Tibial artery (tissue), 4 donors: ENCODE measurements at regions not wholly inside any gene's neighbourhood (a gene's known extent, or its start where the extent isn't known, plus 50 kb on each side); places are given as distances from the start of the nearest gene placed in this dataset.

Experiments
- DNase-seq, 2 donors: peaks; one replicate each; pipeline ENCODE4 v3.0.0-alpha.2; 2019
- H3K27ac ChIP-seq, 2 donors: fragments of 200-600 bp; sonication (generic) in 1 of 2; 1 replicate in 1 of 2; 2 replicates in 1 of 2; pipeline ENCODE4 v1.5.1; 2018 to 2019; ENCODE audit warnings: mild to moderate bottlenecking in 1 of 2
- H3K27me3 ChIP-seq, 2 donors: fragments of 200-600 bp; sonication (generic) in 1 of 2; one replicate each; pipeline versions ENCODE4 v1.5.1 to v1.6.0; 2016 to 2019
- H3K36me3 ChIP-seq, 3 donors: fragments of 200-600 bp; sonication (generic) in 2 of 3; one replicate each; pipeline ENCODE4 v1.5.1; 2016 to 2019; ENCODE audit warnings: mild to moderate bottlenecking in 2 of 3
- H3K4me1 ChIP-seq, 4 donors: fragments of 200-600 bp; sonication (generic) in 2 of 4; 1 replicate in 3 of 4; 2 replicates in 1 of 4; pipeline ENCODE4 v1.5.1; 2016 to 2019
- H3K4me3 ChIP-seq, 2 donors: fragments of 200-600 bp; sonication (generic) in 1 of 2; 1 replicate in 1 of 2; 2 replicates in 1 of 2; pipeline ENCODE4 v1.5.1; 2018 to 2019; ENCODE audit warnings: mild to moderate bottlenecking in 2 of 2
- H3K9me3 ChIP-seq, 3 donors: fragments of 200-600 bp; sonication (generic) in 1 of 3; one replicate each; pipeline ENCODE4 v1.5.1; 2016 to 2019
- intact Hi-C: fragments of 100-400 bp; cut with DNase I; formaldehyde crosslinking; loops from one replicate; pipeline ENCODE4 v1.15.0; 2023; ENCODE audit warnings: low total_unique reads
- TF ChIP-seq, protein P1 (sequence below), 2 experiments: fragments of 200-600 bp in 1 of 2; fragments of 450-650 bp in 1 of 2; IDR thresholded peaks; one replicate each; pipeline ENCODE4 v1.5.1; 2017 to 2019; ENCODE audit warnings: antibody characterized with exemption in 2 of 2, mild to moderate bottlenecking in 1 of 2, moderate library complexity in 1 of 2

GRCh38 chr10:78744491-78745090 is 324.2 kb upstream of the ZMIZ1 start:
- no peak overlapping the region for H3K4me3 ChIP-seq
- intact Hi-C loops: no loop called here
- no peak overlapping the region for H3K27ac ChIP-seq
- H3K36me3 ChIP-seq: no peaks in the 10 kb centered on the region
- TF ChIP-seq, protein P1, sequence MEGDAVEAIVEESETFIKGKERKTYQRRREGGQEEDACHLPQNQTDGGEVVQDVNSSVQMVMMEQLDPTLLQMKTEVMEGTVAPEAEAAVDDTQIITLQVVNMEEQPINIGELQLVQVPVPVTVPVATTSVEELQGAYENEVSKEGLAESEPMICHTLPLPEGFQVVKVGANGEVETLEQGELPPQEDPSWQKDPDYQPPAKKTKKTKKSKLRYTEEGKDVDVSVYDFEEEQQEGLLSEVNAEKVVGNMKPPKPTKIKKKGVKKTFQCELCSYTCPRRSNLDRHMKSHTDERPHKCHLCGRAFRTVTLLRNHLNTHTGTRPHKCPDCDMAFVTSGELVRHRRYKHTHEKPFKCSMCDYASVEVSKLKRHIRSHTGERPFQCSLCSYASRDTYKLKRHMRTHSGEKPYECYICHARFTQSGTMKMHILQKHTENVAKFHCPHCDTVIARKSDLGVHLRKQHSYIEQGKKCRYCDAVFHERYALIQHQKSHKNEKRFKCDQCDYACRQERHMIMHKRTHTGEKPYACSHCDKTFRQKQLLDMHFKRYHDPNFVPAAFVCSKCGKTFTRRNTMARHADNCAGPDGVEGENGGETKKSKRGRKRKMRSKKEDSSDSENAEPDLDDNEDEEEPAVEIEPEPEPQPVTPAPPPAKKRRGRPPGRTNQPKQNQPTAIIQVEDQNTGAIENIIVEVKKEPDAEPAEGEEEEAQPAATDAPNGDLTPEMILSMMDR (IDR thresholded peaks at IDR 0.05): no peak
- DNase-seq: no peak
- peaks cover 0 to 7% (median 2%) of the 10 kb centered on the region in 4 donors for H3K4me1 ChIP-seq
- no peaks in the 10 kb centered on the region for H3K27me3 ChIP-seq
- H3K9me3 ChIP-seq: no peaks in the 10 kb centered on the region

GRCh38 chr10:78745441-78745840 is 323.3 kb upstream of the ZMIZ1 start:
- peaks cover 0 to 7% (median 2%) of the 10 kb centered on the region in 4 donors for H3K4me1 ChIP-seq
- H3K4me3 ChIP-seq: no peak overlapping the region
- intact Hi-C loops: no loop called here
- no peaks in the 10 kb centered on the region for H3K36me3 ChIP-seq
- TF ChIP-seq, protein P1 (IDR thresholded peaks at IDR 0.05): no peak
- H3K27ac ChIP-seq: no peak overlapping the region
- H3K9me3 ChIP-seq: no peaks in the 10 kb centered on the region
- DNase-seq: no peak
- no peaks in the 10 kb centered on the region for H3K27me3 ChIP-seq

DNA sequence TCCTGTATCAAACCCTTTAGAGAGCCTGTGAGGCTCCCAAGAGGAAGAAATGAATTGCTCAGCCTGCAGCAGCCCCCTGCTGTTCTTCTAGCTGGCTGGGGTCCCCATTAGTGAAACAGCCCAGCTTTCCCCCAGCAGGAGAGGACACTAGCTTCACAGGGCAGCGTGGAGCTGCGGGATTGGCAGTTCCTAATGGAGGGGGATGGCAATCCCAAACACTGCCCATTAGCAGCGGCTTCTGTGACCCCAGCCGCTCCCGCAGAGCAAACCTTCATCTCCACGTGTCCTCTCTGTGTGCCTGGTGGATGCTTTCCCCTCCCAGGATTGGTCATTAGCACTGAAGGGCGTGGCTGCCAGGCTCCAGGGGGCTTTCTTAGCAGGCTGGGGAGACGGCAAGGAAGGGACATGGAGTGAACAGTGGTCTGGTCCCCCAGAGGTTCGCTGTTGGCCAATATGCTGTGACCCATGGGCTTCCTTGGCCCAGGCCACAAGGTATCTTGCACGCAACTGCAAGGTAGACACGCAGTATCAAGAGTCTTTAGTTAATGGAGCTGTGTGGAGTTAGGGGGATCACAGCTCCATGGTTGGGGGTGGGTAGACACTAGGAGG is 322.5 kb upstream of the ZMIZ1 start:
- no peak for DNase-seq
- Histone ChIP-seq H3K36me3 (no peaks in the 10 kb centered on the region), H3K4me3 (no peak overlapping the region), H3K9me3 (no peaks in the 10 kb centered on the region), H3K4me1 (peaks cover 0 to 5% (median 2%) of the 10 kb centered on the region in 4 donors), H3K27ac (no peak overlapping the region), H3K27me3 (no peaks in the 10 kb centered on the region)
- intact Hi-C loops: no loop called here
- TF ChIP-seq, protein P1 (IDR thresholded peaks at IDR 0.05): no peak

DNA sequence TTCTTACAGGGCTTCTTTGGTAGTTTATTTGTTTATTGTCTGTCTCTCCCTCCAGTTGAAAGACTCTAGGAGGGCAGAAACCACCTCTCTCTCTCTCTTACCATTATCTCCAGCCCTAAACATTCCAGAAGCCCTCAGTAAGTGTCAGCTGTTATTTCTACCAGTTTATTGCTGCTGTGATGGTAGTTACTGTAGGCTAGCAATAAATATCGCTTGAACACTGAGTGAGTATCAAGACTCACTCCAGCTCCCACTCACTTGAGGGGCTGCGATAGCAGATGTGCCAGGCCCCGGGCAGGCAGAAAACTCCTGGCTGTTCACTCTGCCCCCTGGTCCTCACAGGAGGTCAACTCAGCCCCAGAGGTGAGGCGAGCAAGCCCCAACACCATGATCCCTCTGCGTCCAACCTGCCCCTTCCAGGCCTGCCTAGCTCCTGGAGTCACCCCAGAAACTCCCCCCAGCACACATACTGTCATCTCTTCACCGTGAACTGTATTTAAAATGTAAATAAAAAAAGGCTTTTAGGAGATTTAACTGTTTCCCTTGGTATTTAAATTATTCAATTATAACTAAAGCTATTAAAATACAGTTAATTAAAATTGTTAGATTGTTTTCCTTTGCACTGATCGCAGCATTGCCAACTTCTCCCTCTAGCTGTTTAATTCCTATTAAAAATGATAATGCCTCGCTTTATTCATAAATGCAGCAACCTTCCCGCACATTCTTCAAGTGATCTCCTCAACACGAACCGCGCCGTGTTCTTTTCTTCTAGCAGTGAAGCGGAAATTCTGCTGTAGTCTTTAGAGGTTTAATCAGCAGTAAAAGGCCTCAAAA is 321.1 kb upstream of the ZMIZ1 start:
- Histone ChIP-seq H3K4me1 (peaks cover 0 to 4% (median 0%) of the 10 kb centered on the region in 4 donors), H3K27me3 (no peaks in the 10 kb centered on the region)

GRCh38 chr10:78748235-78748533 is 320.6 kb upstream of the ZMIZ1 start:
- H3K4me1 ChIP-seq: peaks cover 0 to 4% (median 0%) of the 10 kb centered on the region in 4 donors
- intact Hi-C loops: no loop called here
- H3K36me3 ChIP-seq: no peaks in the 10 kb centered on the region
- no peak overlapping the region for H3K4me3 ChIP-seq
- no peak overlapping the region for H3K27ac ChIP-seq
- H3K27me3 ChIP-seq: no peaks in the 10 kb centered on the region
- DNase-seq: no peak
- TF ChIP-seq, protein P1 (IDR thresholded peaks at IDR 0.05): no peak
- no peaks in the 10 kb centered on the region for H3K9me3 ChIP-seq

More for the DNA sequence above, 321.1 kb upstream of the ZMIZ1 start:
- no peaks in the 10 kb centered on the region for H3K9me3 ChIP-seq
- intact Hi-C loops: no loop called here
- no peak overlapping the region for H3K27ac ChIP-seq
- TF ChIP-seq, protein P1 (IDR thresholded peaks at IDR 0.05): no peak
- H3K4me3 ChIP-seq: no peak overlapping the region
- no peak for DNase-seq
- no peaks in the 10 kb centered on the region for H3K36me3 ChIP-seq
